ENCODE measurements at regions not wholly inside any gene's neighbourhood (a gene's known extent, or its start where the extent isn't known, plus 50 kb on each side); places are given as distances from the start of the nearest gene placed in this dataset.

GRCh38 chr6:165986311-165986913 is 181.2 kb downstream of the TBXT start:
- no peak for DNase-seq (ENCODE audit: low read depth)

GRCh38 chr6:165985806-165986299 is 181.8 kb downstream of the TBXT start:
- no peak for DNase-seq (ENCODE audit: low read depth)

- DNase-seq (ENCODE audit: low read depth): no peak
Measured at GRCh38 chr6:165985281-165985805, 182.3 kb downstream of the TBXT start.

- DNase-seq (ENCODE audit: low read depth): no peak
Measured at GRCh38 chr6:165984729-165985275, 182.8 kb downstream of the TBXT start.

GRCh38 chr6:165983112-165984072 is 184.3 kb downstream of the TBXT start:
- no peak for DNase-seq (ENCODE audit: low read depth)

- no peak for DNase-seq (ENCODE audit: low read depth)
Measured at GRCh38 chr6:165978476-165978875, 189.2 kb downstream of the TBXT start.

- no peak for DNase-seq (ENCODE audit: low read depth)
Measured at GRCh38 chr6:165976684-165977083, 191.0 kb downstream of the TBXT start.

- no peak for DNase-seq (ENCODE audit: low read depth)
Measured at GRCh38 chr6:165974817-165975216, 192.8 kb downstream of the TBXT start.

- DNase-seq (ENCODE audit: low read depth): no peak
Measured at GRCh38 chr6:165973473-165973872, 194.2 kb downstream of the TBXT start.

GRCh38 chr6:165972139-165972802 is 195.4 kb downstream of the TBXT start:
- no peak for DNase-seq (ENCODE audit: low read depth)

GRCh38 chr6:165971202-165971601 is 196.4 kb downstream of the TBXT start:
- DNase-seq (ENCODE audit: low read depth): no peak

GRCh38 chr6:165970001-165970400 is 197.7 kb downstream of the TBXT start:
- no peak for DNase-seq (ENCODE audit: low read depth)

- DNase-seq (ENCODE audit: low read depth): no peak
Measured at GRCh38 chr6:165969184-165969583, 198.5 kb downstream of the TBXT start.

GRCh38 chr6:165968408-165968807 is 199.2 kb downstream of the TBXT start:
- no peak for DNase-seq (ENCODE audit: low read depth)

GRCh38 chr6:165967810-165968407 is 199.7 kb downstream of the TBXT start:
- DNase-seq (ENCODE audit: low read depth): peak; percentile 54

GRCh38 chr6:165963750-165964149 is 203.9 kb downstream of the TBXT start:
- no peak for DNase-seq (ENCODE audit: low read depth)

- DNase-seq (ENCODE audit: low read depth): no peak
Measured at GRCh38 chr6:165962366-165962765, 205.3 kb downstream of the TBXT start.

- DNase-seq (ENCODE audit: low read depth): peak; percentile 2
Measured at GRCh38 chr6:165961233-165961632, 206.4 kb downstream of the TBXT start.

GRCh38 chr6:165960695-165961094 is 207.0 kb downstream of the TBXT start:
- DNase-seq (ENCODE audit: low read depth): no peak

- DNase-seq (ENCODE audit: low read depth): no peak
Measured at GRCh38 chr6:165959627-165960026, 208.0 kb downstream of the TBXT start.

- no peak for DNase-seq (ENCODE audit: low read depth)
Measured at GRCh38 chr6:165956874-165957273, 210.8 kb downstream of the TBXT start.
